GM19023 (cell line): ENCODE measurements at regions not wholly inside any gene's neighbourhood (a gene's known extent, or its start where the extent isn't known, plus 50 kb on each side); places are given as distances from the start of the nearest gene placed in this dataset.

Experiments
- ATAC-seq: cut with Tn5 transposase; IDR thresholded peaks from one replicate; pipeline ENCODE4 v1.9.1; 2021; ENCODE audit warnings: mild to moderate bottlenecking, moderate library complexity; ENCODE audit not compliant: unreplicated experiment

DNA sequence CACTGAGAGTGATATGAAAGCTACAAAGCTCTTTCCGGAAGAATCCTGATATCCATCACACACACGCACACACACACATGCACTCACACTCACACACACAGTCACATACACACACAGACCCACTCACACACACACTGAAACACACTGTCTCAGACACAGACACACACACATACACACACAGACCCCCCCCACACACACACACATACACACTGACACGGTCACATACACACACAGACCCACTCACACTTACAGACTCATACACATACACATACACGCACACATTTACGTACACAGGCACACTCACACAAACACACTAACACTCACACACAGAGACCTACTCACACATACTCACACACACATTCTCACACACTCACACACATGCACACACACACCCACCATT lies 58.6 kb downstream of the LIG4 start:
- ATAC-seq: no peak

DNA sequence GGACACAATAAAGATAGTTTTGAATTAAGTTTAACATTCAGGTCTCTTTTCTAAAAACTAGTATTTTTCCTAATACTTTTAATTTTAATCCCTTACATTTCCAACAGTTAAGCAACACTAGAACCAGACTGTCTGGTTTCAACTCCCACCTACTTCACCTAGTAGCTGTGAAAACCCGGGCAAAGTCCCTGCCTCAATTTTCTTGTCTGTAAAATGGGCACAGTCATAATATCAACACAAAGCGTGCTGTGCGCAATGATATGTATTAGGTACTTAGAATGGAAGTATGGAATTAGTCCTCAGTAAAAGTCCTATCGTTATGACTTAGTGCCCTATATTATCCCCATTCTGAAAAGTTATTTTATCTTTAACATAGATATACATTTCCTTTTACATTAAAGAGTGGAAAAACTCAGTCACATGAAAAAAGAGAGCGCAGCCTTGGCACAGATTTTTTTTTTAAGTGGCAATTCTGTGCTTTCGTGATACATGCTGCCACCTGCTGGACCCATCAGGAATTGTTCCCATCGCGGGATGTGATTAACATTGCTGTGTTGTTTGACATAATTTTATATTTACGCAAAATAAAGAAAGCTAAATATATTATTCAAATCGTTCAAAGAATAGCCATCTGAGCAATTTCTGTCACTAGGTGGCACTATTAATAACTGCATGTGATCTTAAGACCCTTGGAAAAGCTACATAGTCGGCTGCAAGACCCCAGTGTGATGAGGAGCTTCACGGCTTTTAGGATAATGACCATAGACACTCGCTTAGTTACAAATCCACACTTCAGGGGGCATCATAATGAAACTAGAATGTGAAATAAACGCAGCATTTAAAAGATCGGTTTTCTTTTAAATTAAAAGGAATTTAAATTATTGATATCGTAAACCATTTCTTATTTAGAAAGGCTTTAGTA lies 59.9 kb downstream of the LIG4 start:
- no peak for ATAC-seq

DNA sequence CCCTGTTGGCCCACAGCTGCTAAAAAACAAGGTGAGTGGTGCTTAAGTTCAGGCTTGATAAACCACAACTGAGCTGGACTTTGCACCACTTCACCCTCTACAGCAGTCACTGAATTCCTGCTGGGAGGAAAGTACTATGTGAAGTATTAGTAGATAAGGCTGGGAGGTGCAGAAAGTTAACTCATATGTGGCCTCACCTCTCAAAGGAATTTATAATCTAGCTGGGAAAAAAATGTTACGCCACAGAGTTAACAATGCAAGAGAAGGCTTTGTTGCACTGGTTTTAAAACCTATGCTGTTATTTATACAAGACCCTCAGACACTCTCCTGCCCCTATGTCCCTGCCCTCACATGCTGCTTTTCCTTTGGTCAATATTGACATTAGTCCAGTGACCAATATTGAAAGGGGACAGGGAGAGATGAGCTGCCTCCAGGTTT lies 60.9 kb downstream of the LIG4 start:
- ATAC-seq: no peak

DNA sequence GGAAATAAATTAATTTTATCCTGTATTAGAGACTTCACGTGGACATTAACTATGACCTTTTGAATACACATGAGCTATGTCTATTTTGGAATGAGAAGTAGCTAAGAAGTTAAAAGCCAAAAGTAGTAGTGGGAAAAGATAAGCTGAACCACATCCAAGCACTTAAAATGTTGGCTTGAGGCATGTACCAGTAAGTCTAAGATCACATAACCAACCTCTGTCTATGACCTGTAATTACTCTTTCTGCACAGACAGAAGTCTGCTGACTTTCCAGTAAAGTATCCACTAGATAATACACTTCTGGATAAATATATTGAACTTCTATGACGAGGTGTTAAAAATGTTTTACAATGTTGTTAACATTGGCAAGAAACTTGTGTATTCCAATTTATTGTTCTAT lies 68.7 kb downstream of the LIG4 start:
- ATAC-seq: no peak

DNA sequence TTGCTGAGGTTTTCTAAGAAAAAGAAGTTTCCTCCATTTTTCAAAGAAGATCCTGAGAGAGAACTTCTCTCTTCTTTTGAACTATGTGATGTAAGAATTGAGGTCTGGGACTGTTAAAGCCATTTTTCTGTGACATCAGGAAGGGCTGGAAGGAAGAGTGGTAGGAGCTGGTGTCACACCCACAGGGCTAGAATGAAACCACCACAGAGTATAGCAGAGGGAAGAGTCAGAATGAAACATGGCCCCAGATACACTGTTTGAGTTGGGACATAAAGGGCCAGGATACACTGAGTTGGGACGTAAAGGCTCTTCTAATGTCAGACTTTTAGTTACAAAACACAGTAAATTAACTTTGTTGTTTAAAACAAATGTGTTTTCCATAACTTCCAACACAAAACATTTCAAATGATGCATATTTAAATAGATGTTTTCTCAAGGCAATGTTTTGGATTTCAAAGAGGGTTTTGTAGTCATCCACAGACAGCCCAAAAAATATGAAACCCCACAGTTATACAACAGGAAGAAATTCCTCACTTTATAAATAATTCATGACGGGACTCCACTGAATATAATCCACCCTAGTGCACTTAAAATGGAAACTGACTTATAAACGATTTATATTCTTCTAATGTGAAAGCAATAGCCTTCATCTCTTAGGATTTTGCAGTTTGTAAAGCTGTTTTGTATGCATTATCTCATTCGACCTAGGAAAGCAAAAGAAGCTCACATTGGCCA lies 72.5 kb downstream of the LIG4 start:
- no peak for ATAC-seq

DNA sequence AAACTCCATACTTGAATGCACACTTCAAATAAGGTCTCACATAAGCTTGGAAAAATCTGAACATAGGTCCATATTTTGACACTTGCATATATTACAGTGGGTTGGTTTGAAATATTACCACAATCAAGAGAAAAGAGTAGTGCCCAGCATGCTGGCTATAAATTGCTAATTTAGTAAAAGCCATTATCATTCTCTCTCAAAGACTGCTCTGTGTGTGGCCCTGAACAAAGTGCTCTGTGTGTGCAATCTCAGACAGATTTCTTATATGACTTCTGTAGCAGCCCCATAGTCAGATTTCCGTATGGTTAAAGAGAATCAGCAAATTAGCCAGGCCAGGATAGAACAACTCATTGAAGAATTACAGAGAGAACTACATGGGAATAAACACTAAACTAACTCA lies 78.2 kb downstream of the LIG4 start:
- ATAC-seq: no peak

DNA sequence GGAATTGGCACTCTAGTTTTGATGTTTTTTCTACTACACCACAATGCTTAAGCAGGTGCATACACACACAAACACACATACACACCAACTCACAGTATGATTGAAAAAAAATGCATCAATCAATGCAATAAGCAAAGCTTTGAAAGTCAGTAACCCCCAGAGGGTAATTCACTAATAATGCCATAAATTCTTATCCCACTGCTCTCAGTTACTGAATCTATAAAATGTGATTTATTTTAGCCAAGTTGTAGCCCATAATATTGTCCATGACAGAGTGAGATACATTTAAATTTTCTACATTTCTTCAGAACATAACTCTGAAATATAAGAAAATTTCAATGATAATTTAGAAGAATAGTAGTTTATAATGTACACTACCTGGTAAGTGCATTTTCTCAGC lies 87.9 kb downstream of the LIG4 start:
- no peak for ATAC-seq

DNA sequence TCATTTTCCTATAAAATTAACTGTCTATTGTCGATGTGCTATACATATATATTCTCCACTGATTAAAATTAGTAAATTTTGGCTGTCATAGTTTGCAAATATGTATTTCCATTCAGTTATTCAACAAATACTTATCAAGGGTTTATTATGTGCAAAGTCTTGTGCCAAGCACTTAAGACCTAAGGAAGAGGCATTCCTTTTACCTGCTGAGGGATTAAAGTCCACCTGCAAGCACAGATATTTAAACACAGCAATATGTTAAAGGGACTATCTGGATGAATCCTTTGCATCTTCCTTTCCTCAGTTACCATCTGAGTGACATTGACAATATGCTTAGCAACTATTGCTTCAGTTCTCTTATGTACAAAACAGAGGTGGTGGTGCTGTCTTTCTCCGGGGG lies 89.3 kb downstream of the LIG4 start:
- no peak for ATAC-seq

DNA sequence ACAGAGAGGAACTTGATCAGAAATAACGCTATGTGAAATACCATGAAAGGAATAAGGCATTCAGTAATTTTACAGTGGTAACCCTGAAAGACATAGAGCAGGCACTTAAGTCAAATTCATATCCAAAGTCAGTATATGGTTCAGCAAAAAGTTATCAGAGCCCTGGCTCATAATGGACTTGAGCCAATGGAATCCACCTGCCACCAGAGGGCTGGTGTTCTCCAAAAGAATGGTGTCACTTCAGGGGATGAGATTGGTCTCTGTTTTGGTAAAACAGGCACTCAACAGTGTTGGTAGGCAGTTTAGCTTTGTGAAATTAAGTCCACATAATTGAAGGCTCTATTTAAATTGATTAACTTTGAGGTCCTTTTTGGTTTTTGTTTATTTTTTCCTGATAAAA lies 93.9 kb downstream of the LIG4 start:
- ATAC-seq: no peak

DNA sequence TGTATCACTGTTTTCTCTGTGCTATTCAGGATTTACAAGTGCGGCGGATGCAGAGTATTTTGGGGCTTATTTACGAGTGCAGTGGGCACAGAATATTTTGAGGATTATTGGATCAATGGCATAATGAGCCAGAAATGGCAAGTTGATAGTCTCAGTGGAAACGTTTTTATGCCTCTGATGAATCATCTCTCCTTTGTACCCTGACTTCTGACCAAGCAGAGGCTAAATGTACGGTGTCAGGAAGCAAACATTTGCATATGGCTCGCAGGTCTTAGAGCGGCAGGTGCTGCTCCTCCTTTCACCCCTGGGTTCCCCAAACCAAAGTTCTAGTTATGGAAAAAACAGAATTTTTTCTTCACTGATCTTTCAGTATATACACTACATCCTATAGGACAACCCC lies 94.5 kb downstream of the LIG4 start:
- no peak for ATAC-seq

DNA sequence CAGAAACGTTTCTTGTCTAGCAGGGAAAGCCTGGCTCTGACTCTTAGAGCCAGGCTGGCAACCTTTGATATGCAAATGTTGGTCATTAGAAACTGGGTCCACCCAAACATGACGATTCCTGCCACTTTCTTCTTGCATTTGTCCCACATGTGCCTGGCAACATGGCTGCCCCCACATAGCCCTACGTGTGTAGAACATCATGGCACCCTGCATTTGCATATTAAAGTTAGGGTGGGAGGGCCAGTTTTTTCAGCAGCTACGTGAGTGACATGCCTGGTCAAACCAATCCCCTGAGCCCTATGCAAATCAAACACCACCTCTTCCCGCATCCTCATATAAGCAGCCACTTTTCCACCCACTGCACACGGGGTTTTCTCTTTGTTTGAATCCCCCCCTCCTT lies 95.0 kb downstream of the LIG4 start:
- ATAC-seq: no peak

DNA sequence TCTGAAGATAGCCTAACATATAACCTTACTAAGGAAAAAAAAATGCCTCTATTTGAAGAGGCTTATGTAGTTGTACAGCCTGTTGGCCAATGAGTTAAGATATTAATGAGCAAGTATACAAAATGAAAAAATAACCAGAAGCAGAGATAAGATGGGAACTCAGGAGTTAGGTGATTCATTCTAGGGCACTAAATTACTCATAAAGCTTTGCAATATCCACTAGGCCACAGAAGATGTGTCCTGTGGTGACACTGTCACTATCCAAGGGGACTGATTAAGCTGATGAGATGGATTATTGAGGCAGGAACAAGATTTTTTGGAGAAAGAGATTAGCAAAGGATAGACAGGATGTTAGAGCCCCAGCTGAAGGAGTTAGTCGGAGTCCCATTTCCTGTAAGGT lies 99.6 kb downstream of the LIG4 start:
- ATAC-seq: no peak

DNA sequence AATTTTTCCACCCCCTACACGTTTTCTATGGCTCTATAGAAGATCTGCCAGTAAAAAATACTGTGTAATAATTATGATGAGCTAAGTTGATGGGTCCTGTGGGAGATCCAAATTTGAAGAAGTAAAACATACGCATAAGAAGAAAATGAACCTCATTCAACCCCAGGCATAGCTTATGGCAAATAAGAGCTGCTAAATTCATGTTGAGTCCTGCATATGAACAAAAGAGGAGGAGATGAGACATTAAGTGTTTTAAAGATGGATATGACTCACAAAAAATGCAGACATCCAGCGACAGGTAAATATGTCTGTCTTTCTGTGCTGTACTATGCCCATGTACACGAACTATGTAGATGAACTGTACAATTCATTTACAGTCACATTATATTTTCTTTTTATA lies 101.9 kb downstream of the LIG4 start:
- no peak for ATAC-seq

DNA sequence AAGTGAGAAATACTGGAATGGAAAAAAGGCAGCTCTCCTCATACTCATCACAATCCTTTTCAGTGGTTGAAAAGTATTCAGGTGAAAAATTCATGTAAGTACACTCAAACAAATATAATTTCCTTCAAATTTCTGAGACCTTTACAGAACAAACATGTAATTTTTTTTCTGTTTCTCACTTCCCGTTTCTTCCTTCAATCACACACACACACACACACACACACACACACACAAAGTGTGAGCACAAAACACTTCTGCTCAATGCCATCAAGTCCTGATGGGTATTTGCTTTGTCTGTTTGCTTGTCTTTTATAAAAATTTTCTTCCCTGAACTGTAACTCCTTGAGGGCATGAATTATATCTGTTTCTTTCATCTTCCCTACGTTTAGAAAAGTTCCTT lies 110.6 kb downstream of the LIG4 start:
- no peak for ATAC-seq

DNA sequence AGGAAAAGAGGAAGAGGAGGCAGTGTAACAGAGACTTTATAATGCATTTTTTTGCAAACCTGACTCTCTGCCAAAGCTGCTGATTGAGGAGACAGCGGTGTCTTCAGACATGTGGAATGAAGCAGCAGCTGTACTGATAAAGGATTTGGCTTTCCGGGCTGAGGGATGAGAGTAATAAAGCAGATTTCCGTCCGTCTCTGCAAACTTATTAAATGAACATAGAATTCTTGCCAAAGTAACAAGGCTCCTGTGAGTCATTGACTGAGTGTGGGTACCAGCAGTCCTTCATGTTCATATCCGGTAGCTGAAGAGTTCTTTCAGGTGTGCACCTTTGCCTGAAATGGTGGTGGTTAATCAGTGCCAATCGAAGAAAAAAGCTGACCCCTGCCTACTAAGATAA lies 112.6 kb downstream of the LIG4 start:
- ATAC-seq: no peak

DNA sequence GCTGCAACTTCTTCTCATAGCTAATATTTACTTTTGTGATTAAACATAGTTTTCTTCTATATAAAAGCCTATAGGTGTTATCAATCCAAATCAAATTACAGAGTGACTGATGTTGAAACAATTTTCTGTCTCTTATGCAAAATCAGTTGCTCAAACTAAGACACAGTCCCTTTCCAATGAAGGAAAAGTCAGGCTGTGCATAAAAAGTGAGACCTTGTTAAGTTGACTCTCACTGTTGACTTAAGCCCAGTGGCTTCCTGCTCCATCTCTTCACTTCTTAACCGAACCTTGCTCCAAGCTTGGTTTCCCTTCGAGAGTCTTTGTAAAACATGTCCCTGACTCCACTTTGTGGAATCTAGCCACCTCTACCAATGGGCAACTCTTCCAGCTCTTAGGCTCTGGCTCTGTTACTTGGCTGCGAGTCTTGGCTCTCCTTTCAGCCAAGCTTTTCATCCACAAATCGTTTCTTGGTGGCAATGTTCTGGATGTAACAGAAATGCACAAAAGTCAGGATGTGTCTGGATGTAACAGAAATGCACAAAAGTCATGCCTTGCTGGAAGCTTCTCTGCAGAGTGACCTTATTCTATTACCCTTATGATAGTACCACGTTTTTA lies 118.9 kb downstream of the LIG4 start:
- no peak for ATAC-seq

DNA sequence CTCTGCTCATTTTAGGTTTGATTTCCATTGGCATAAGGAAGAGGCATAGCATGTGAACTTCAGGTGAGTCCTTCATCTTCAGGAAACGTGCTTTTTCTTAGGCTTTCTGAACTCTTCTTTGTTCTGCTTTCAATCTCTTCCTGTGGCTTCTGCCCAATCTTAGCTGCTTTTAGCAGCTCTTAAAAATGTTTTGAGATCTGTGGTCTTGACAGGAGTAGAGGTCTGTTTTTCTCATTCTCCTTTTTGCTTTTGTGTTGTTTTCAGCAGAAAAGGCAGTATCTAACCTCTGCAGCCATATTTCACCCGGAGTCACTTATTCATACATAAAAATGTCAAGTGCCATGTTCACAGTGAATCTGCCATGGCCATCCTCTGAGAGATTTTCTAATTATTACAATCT lies 120.3 kb downstream of the LIG4 start:
- ATAC-seq: no peak

DNA sequence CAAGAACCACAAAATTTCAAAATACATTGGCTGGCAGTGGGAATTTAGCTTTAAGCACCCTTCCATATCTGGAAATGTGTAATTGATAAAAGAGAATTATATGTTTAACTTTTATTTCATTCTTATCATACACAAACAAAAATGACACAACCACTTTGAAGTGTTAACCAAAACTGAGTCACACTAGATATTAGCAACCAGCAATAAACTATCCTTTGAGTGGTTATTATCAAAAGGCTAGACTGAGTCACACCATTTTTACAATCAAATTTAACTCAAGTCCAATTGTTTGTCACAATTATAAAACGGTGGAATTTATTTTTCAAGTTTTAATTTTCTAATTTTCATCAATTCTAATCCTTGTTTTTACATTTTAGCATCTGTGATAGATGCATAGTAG lies 121.7 kb downstream of the LIG4 start:
- ATAC-seq: no peak

DNA sequence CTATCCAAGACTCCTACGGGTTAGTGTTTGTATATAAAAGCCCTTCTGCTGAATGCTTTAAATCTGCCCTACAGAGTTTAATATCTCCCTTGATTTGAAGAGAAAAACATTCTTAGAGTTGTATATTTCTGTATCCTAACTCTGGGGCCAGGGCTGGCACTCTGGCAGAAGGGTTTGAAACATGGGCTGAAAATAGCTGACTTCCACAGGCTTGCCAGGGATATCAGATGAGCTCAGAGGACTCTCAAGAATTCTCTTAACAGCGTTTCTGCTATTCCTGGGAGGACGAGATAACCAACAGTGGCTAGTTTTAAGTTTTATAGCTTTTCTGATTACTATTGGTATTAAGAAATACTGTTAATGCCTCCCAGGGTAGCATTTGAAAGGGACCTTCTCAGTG lies 127.5 kb downstream of the LIG4 start:
- no peak for ATAC-seq

DNA sequence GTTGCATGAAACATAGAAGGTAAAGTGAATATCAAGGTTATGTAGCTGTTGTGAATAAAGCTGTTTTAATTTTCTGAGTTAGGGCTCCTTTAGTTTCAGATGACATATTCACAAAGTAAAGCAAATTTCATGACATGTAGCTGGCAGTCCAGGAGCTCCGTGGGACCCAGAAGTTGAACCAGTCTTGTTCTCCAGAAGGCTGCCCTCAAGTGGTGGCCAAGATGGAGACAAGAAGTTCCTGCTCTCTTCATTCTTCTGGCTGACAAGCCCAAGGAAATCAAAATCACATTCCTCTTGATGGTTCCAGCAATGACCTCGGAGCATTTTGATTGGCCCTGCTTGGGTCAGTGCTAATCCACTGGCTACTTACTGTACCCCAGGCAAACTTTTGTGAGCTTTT lies 128.7 kb downstream of the LIG4 start:
- no peak for ATAC-seq

DNA sequence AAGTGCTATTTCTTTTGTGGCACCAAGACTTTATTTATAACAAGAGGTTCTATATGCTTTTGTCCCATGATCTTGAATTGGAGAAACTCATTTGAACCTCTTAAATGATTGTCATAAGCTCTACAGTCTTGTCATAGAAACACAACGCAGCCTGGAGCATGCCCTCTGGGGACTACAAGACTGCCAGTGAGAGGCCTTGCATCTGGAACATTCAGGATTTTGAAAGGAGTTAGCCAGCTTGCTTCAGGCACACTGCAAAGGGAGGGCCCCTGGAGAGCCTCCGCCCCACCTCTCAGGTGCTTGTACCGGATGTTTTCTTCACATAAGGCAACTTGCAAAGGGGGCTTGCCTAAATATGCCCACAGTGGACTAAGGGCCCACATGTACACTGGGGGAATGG lies 130.5 kb downstream of the LIG4 start:
- ATAC-seq: no peak

DNA sequence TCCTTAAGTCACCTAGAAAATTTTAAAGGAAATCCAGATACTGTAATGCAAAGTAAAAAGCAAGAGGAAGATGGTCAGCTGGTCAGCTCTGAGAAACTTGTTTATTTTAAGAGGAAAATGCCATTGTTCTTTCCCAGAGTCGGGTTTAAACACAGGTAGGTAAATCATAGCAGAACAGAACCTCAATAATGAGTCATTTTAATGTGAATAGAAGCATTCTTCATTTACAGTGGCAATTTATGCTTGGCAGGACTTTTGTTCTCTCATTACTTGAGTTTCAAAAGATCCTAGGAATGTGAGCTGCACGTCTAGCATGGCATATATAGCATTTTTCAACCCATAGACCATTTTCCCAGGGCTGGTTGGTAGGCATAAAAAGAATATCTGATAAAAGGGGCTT lies 132.3 kb downstream of the LIG4 start:
- no peak for ATAC-seq
